Stimulated activated CD4-positive, alpha-beta T cell treated with anti-CD3 and anti-CD28 coated beads, Interleukin-12 subunit alpha, Interleukin-12 subunit beta, amount 100 ng/mL, for 48 hours (primary cell): ENCODE measurements at regions not wholly inside any gene's neighbourhood (a gene's known extent, or its start where the extent isn't known, plus 50 kb on each side); places are given as distances from the start of the nearest gene placed in this dataset.
"Not testable (repeated sequence)": the region's sequence is repeated elsewhere in the genome, so short reads cannot be mapped to it uniquely, and the experiment has no call there.

Experiments
- DNase-seq, 3 donors: peaks; one replicate each; pipeline ENCODE4 v3.0.0-alpha.2; 2020; ENCODE audit warnings: low read depth in 2 of 3, low spot score in 1 of 3

DNA sequence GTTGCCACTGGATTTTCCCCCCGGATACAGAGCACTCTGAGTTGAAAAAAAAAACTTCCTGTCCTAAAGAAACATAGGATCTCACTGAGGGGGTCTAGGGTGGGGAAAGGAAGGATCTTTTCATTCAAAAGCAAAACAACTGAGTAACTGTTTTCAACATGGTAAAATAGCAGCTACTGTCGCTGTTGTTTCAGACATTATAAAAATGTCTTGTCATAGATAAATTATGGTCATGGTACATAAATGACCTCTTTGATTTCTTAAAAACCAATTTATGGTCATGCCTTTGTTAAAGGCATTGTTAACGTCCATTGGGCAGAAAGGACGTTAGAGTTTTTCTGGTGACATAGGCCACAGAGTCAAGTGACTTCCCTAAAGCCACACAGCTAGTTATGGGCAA is 180.4 kb upstream of the DTNBP1 start:
- DNase-seq: no peak

DNA sequence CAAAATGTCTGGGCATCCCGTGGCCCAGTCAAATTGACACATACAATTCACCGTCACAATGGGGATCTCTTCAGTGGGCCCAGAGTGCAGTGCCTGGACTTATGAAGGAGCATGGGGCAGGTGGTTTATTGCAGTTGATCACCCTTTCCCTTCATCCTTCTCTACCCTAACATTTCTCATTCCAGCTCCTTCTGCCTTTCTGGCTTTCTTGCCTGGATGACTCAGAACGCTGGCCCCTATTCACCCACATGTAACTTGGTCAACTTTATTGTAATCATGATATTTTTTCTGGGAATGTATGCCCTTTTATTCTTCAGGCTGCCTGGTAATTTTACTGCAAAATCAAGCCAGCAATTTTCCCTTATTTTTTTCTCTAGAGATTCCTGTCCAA is 179.9 kb upstream of the DTNBP1 start:
- no peak for DNase-seq

DNA sequence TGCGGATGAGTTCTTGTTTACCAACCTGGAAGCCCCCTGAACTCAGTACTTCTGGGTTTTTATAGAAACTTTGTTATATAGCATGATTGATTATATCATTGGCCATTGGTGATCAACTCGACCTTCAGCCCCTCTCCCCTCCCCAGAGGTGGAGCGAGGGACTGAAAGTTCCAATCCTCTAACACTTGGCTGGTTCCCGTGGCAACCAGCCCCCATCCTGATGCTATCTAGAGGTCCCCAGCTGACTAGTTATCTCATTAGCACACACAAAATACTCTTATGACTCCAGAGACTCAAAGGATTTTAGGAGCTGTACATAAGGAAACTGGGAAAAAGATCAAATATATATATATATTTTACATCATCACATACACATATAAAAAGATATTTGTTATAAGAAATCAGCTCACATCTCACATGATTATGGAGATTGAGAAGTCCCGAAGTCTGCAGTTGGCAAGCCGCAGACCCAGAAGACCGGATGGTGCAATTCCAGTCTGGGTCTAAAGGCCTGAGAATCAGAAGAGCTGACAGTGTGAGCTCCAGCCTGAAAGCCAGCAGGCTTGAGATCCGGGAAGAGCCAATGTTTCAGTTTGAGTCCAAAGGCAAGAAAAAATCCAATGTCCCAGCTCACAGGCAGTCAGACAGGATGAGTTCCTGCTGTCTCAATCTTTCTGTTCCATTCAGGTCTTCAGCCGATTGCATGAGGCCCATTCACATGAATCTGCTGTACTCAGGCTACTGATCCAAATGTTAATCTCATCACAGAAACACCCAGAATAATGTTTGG is 179.3 kb upstream of the DTNBP1 start:
- no peak for DNase-seq

DNA sequence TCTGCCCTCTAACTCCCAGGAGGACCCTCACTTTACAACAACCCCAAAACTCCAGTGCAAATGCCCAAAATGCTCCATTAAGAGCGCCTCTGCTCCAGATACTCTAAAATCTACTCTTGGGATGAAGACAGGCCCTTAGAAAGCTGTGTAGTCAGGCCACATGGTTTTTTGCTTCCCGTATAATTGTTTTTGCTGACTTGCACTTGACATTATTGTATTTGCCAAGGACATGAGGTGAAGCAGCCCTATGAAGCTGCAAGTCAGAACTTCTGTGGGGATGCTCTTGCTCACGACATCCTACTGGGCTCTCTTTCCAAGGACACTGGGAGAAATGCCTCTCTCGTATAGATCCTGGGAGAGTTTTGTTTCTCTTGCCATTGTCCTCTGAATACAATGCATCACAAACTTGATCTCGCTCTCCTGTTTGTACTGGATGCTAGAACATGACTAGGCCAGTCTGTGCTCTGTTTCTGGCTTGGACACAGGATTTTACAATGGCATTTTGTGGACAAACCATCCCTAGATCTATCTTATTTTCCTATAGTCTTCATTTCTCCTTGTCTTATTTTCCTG is 177.2 kb upstream of the DTNBP1 start:
- no peak for DNase-seq

DNA sequence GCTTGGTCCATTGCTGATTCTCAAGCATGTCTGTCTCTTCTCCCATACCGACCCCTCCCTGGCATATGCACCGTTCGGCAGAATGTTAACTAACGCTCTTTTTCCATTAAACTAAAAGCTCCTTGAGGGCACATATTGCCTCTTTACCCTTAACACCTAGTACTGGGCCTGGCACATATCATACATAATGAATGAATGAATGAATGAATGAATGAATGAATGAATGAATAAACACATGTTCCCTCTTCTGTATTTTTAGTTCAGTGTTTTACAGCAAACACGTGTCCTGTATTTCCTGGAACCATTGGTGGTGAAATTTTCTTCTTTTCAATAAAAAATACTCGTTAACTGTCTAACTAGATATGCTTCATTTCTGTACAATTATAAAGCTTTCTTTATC is 174.4 kb upstream of the DTNBP1 start:
- DNase-seq: no peak

DNA sequence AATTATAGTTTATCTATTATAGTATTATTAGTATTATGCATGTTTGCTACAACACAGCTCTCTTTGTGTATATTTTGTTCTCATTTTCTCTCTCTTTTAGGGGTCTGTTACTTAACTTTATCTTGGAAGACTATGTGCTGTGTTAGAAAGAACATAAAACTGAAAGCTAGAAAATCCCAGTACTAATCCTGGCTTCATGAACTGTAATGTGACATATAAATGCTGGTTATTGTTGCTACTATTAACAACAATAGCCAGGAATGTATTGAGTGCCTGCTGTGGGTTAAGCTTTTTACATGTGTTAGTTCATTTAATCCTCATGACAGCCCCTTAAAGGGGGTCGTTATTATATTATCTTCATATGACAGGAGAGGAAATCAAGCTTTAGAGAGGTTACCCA is 170.0 kb upstream of the DTNBP1 start:
- no peak for DNase-seq

DNA sequence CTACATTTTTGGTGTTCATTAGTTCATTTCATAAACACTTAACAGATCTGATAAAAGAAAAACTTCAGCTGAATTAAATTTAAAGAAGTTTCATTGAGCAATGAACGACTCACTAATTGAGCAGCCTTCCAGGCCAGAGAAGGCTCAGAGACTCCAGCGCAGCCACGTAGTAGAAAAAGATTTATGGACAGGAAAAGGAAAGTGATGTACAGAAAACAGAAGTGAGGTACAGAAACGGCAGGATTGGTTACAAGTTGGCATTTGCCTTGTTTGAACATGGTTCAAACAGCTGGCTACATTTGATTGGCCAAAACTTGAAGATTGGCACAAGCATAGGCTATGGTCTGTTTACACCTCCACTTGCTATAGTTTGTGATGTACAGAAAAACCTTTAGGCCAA is 166.3 kb upstream of the DTNBP1 start:
- DNase-seq: no peak

DNA sequence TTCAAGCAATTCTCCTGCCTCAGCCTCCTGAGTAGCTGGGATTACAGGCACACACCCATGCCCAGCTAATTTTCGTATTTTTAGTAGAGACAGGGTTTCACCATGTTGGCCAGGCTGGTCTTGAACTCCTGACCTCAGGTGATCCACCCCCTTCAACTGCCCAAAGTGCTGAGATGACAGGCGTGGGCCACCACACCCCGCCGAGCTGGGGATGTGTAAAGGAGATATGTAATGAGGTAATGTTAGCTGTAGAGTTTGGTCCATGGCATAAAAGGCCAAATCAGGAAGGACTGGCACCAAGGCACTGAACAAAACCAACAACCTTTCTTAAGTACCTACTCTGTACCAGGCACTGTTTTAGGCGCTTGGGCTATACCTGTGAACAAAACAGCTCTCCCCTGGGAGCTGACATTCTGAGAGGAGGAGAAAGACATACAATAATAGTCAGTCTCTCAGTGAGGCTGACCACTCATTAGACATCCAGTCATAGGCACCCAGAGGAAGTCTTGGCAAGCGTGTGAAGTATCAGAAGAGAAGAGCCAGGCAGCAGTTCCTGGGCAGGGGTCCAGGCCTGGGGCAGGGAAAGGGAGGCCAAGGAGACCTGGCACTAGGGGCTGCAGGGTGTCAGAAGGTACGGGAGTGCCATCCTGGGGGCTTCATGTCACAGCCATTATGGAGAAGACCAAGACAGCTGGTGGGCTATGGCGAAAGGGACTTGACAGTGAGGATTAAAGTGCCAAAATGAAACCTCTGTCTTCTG is 164.8 kb upstream of the DTNBP1 start:
- DNase-seq: no peak

DNA sequence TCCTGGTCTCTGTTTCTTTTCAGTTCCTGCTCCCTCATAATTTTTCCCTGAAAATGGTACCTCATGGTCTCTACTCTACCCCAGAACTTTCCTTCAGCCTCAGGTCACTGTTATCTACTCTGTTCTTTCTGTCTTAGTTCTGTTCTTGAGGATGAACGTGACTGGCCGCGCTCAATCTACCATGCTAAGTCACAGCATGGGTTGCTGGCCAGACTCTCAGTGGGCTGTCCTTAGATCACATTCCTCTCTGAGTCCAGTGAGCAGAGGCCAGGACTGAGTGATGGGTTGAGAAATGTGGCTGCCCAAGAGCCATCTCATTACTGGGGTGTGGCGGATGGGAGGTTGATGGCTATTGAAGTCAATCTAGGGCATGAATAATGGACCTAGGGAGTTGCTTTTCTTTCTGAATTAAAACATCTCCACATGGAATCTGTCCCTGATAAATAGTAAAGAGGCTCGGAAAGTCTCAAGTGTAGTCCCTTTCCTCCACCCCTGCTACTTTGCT is 164.0 kb upstream of the DTNBP1 start:
- no peak for DNase-seq

DNA sequence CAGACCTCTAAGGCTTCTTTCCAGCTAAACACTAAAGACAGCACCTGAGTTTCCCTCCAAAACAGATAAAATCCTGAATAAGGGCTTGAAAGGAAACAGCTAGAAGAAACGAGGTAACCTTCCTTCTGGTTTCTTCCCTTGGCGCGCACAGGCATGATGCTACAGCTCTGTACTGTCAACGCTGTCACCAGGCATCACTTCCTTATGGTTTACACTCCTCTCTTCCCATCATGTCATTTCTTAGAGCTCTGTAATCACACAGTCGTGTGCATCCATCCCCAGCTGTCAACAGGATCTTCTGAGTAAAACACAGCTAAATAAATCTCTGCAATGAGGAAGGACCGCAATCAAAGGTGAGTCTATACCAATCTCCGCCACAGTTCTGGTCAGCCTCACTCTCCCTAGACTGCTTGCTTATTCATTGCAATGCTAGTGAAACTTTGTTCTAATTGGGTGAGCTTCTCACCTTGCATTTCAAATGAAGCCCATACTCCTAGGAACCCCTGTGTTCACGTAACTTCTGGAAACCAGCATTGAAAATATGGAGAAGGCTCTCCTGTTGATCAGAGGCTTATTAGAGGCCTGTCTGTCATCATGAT is 162.6 kb upstream of the DTNBP1 start:
- no peak for DNase-seq

DNA sequence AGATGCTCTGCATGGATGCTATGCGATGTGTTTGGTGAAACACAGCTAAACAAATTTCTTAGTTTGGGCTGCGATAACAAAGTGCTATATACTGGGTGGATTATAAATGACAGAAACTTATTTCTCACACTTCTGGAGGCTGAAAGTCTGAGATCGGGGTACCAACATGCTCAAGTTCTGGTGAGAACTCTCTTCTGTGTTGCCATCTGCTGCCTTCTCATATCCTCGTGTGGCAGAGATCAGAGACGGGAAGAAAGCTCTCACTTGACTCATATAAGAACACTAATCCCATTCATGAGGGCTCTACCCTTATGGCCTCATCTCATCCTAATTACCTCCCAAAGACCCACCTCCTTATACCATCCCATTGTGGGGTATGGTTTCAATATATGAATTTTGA is 162.0 kb upstream of the DTNBP1 start:
- no peak for DNase-seq

DNA sequence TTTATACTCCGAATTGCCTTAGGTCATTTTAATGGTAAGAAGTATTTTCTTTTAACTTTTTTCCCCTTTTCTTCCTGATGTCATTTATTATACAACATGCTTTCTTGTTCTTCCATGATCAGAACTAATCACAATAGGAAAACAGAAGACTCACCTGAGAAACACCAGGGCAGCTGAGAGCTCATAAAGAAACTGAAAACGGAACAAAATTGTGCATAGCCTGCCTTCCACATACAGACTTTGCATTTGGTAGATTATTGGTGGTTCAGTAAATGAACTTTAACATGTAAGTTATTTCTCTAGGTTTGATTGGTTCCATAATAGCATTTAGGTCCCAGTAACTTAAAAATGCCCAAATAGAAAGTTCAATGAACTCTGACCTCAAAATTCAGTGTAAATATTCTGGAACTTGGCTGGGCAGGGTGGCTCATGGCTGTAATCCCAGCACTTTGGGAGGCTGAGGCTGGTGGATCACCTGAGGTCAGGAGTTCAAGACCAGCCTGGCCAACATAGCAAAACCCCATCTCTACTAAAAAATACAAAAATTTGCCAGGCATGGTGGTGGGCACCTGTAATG is 161.1 kb upstream of the DTNBP1 start:
- DNase-seq: no peak

DNA sequence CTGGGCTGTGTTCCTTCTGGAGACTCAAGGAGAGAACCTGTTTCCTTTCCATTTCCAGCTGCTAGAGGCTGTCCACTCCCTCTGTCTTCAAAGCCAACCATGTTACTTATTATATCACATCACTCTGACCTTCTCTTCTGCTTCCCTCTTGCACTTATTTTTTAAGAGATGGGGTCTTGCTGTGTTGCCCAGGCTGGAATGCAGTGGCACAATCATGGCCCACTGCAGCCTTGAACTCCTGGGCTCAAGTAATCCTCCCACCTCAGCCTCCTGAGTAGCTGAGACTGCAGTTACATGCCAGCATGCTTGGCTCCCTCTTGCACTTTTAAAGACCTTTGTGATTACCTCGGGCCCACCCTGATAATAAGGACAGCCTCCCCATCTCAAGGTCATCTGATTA is 160.0 kb upstream of the DTNBP1 start:
- DNase-seq: no peak

DNA sequence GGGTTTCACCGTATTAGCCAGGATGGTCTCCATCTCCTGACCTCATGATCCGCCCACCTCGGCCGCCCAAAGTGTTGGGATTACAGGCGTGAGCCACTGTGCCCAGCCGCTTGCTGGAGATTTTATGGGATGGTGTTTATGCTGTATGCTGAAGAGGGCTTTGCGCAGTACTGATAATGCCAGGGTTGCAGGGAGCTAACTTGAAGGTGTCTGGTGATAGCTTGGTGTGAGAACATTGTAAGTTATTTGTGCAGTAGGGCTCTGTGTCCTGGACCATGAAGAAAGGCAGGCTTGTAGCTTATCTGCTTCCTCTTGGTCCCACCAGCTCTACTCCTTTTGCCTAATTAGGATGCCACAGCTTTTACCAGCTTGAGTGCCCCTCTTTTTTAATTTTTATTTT is 157.0 kb upstream of the DTNBP1 start:
- no peak for DNase-seq

DNA sequence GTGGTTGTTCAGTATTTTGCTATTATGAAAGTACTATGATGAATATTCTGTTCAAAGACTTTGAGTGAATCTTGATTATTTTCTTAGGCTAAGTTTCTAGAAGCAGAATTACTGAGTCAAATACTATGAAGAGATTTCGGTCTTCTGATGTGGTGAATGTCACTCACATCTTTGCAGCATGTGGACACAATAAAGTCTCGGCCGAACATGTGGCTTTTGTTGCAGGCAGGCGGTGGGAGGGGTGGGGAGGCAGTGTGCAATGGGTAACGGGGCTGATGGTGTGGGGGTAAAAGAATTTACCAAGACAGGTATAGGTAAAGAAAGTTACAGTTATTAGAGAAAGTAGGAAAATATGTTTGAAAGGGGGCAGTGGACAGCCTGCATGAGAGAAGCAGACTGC is 156.4 kb upstream of the DTNBP1 start:
- DNase-seq: no peak

DNA sequence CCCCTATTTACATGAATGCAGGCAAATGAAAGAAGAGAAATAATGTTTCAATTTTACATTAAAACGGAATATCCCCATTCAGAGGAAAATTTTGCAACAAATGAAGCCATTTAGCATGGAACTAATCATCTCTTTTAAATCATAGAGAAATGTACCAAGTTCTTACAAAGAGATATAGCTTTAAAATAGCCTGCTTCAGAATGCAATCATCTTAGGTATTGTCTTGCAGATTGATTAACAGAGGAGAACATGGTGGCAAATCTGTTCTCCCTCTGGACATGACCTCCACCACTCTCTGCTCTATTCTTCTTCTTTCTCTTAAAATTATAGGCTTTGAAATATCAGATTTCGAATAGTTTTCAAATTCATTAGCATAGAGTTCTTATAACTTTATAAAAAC is 155.7 kb upstream of the DTNBP1 start:
- no peak for DNase-seq

DNA sequence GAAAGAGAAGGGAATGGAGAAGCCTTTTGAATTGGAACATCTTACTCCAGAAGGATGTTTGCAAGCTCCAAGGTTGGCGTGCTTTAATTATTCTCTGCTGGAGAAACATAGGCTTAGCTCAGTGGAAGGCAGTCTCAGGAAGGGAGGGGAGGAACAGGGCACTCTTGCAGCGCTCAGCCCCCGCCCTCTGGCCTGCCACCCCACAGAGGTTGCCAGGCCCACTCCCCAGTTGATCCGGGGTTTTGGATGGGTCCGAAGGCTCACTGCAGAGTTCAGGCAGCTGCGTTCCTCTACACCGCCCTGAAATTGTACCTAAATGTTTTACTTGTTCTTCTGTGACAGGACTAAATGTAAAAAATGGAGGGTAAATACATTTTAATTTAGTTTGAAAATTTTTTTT is 155.2 kb upstream of the DTNBP1 start:
- DNase-seq: no peak

DNA sequence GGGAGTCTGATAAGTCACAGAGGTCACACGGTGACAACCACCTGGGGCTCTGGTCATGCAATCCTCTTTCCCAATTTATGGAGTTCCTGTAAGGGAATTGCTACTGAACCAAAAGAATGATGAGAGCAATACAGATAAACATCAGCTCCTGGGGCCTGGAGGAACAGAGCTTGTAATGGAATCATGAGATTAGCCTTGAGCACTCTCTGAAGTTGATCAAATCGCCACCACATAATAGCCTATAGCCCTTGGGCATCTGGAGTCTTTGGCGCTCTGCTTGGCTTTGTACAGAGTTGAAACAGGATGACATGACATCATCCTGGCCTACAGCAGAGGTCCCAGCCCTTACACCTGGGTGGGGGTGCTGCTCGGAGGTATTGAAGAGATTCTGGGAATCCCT is 154.3 kb upstream of the DTNBP1 start:
- no peak for DNase-seq

DNA sequence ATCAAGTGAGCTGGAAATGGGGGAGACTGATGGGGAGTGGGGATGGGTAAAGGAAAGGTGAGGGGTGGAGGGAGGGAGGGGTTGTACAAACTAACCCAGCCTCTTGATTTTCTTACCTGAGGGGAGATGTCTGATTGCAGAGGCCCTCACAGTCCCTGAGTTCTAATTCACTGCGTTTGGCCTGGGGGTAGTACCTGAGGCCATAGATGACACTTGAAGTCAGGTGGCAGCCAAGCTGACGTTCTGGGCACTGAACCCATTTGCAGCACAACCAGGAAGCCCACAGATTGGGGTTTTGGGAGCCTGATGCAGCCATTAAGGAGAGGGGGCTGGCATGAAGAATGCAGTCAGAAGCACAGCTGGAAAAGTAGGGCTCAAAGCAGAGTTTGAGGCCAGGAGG is 153.8 kb upstream of the DTNBP1 start:
- DNase-seq: no peak

DNA sequence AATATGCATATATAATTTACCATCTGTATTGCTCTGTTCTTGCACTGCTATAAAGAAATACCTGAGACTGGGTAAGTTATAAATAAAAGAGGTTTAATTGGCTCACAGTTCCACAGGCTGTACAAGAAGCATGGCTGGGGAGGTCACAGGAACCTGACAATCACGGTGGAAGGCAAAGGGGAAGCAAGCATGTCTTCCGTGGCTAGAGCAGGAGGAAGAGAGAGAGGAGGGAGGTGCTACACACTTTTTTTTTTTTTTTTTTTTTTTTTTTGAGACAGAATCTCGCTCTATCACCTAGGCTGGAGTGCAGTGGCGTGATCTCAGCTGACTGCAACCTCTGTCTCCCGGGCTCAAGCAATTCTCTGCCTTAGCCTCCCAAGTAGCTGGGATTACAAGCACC is 150.9 kb upstream of the DTNBP1 start:
- DNase-seq: not testable (repeated sequence)

DNA sequence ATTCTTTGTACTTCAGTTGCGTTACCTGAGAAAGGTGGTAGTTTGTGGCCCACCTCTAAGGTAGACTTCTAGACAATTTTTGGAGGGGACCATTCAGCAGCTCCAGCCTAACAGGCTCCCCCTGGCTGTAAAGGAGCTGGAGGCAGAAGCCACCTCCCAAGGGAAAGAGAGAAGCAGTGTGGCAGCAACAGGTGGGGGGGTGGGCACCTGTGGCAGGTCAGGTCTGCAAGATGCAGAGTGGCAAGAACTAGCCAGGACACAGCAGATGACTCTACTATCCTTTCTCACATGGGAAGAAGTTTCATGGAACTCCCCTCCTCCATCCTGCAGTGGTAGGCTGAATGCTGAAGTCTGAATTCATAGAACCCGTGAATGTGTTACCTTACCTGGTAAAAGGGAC is 148.3 kb upstream of the DTNBP1 start:
- no peak for DNase-seq

DNA sequence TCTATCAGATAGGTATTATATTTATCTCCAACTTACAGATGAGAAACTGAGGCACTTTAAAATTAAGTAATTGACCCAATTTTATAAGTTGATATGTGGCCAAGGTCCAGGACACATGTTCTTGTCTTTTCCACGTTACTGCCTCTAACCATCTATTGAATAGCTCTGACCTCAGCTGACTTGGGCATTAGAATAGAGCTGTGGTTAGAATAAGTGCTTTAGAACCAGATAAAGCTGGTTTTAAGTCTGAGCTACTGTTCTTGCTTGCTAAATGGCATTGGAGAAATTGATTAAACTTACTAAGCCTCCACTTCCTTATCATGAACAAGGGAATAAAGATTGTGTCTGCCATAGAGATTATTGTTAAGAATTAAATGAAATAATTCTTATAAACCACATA is 147.8 kb upstream of the DTNBP1 start:
- DNase-seq: no peak
